Activated B cell treated with CpG ODN at 0.5 μM for 24 hours (primary cell): ENCODE measurements at regions not wholly inside any gene's neighbourhood (a gene's known extent, or its start where the extent isn't known, plus 50 kb on each side); places are given as distances from the start of the nearest gene placed in this dataset.

Experiments
- ATAC-seq: fragments of 200-7000 bp; cut with Tn5 transposase; one replicate; pipeline ENCODE4 v1.10.0; 2021; ENCODE audit warnings: low read depth, mild to moderate bottlenecking, moderate library complexity
- CTCF ChIA-PET: fragments of 350-600 bp; sonication (Branson Sonifier 250); formaldehyde crosslinking; loops from one replicate; lab custom pipeline; 2021; ENCODE audit warnings: antibody characterized with exemption; lab: Charles Lee
- POLR2A ChIA-PET: fragments of 350-600 bp; sonication (Branson Sonifier 250); formaldehyde crosslinking; loops from one replicate; lab custom pipeline; 2021; ENCODE audit warnings: antibody characterized with exemption; lab: Charles Lee
- DNase-seq: peaks from one replicate; pipeline ENCODE4 v3.0.0; 2022
- H3K27ac Mint-ChIP-seq: one replicate; pipeline ENCODE4 v1.8.0; 2020; ENCODE audit warnings: mixed read lengths
- H3K27me3 Mint-ChIP-seq: one replicate; pipeline ENCODE4 v1.8.0; 2021; ENCODE audit warnings: mixed read lengths
- H3K36me3 Mint-ChIP-seq: one replicate; pipeline ENCODE4 v1.8.0; 2021; ENCODE audit warnings: low read depth, mixed read lengths
- H3K4me1 Mint-ChIP-seq: one replicate; pipeline ENCODE4 v1.8.0; 2021; ENCODE audit warnings: mixed read lengths
- H3K4me3 Mint-ChIP-seq: one replicate; pipeline ENCODE4 v1.8.0; 2020; ENCODE audit warnings: mild to moderate bottlenecking, mixed read lengths
- H3K9me3 Mint-ChIP-seq: one replicate; pipeline ENCODE4 v1.8.0; 2020; ENCODE audit warnings: mixed read lengths
- CTCF ChIP-seq: fragments of 200-600 bp; IDR thresholded peaks from one replicate; pipeline ENCODE4 v1.8.0; 2022; ENCODE audit warnings: antibody characterized with exemption, mild to moderate bottlenecking
- intact Hi-C: fragments of 100-400 bp; cut with micrococcal nuclease; formaldehyde crosslinking; loops from one replicate; pipeline ENCODE4 v1.15.1; 2024

GRCh38 chr1:199064971-199065370, 426.1 kb downstream of the PTPRC start:
- POLR2A ChIA-PET: no interaction called here
- CTCF ChIA-PET: no interaction called here
- Mint-ChIP-seq H3K36me3 (no peaks in the 10 kb centered on the region), H3K27me3 (no peaks in the 10 kb centered on the region), H3K4me3 (no peak overlapping the region), H3K4me1 (peaks cover 4% of the 10 kb centered on the region), H3K9me3 (no peaks in the 10 kb centered on the region), H3K27ac (no peak overlapping the region)
- intact Hi-C loops: no loop called here
- ATAC-seq: no peak
- no peak for TF ChIP-seq CTCF
- DNase-seq: no peak

GRCh38 chr1:199067483-199067882, 428.6 kb downstream of the PTPRC start:
- intact Hi-C loops: no loop called here
- no peak overlapping the region for H3K27ac Mint-ChIP-seq
- no peak overlapping the region for H3K4me3 Mint-ChIP-seq
- H3K27me3 Mint-ChIP-seq: no peaks in the 10 kb centered on the region
- POLR2A ChIA-PET: no interaction called here
- ATAC-seq (no peak), DNase-seq (no peak)
- H3K36me3 Mint-ChIP-seq: no peaks in the 10 kb centered on the region
- no peak for TF ChIP-seq CTCF
- no peaks in the 10 kb centered on the region for H3K9me3 Mint-ChIP-seq
- H3K4me1 Mint-ChIP-seq: peaks cover 4% of the 10 kb centered on the region
- CTCF ChIA-PET: interaction anchor here (1.2 kb wide), 1 partner anchor 46 kb away, joined by 3 read pairs; no protein-coding TSS in a partner anchor

- DNase-seq (no peak), ATAC-seq (no peak)
- ChIA-PET POLR2A (no interaction called here), CTCF (no interaction called here)
- no peak for TF ChIP-seq CTCF
- no peak overlapping the region for H3K4me3 Mint-ChIP-seq
- no peaks in the 10 kb centered on the region for H3K27me3 Mint-ChIP-seq
- H3K36me3 Mint-ChIP-seq: no peaks in the 10 kb centered on the region
- H3K4me1 Mint-ChIP-seq: peaks cover 4% of the 10 kb centered on the region
- H3K27ac Mint-ChIP-seq: no peak overlapping the region
- H3K9me3 Mint-ChIP-seq: no peaks in the 10 kb centered on the region
- intact Hi-C loops: no loop called here
Measured at GRCh38 chr1:199071080-199071479, 432.2 kb downstream of the PTPRC start.

- no peak for TF ChIP-seq CTCF
- no peak overlapping the region for H3K27ac Mint-ChIP-seq
- DNase-seq: no peak
- no peak for ATAC-seq
- no peaks in the 10 kb centered on the region for H3K9me3 Mint-ChIP-seq
- H3K27me3 Mint-ChIP-seq: no peaks in the 10 kb centered on the region
- H3K36me3 Mint-ChIP-seq: no peaks in the 10 kb centered on the region
- H3K4me1 Mint-ChIP-seq: no peaks in the 10 kb centered on the region
- intact Hi-C loops: loop anchor here (2.0 kb wide), 1 partner anchor 16 kb away; no protein-coding TSS in a partner anchor
- no peak overlapping the region for H3K4me3 Mint-ChIP-seq
- CTCF ChIA-PET: no interaction called here
- POLR2A ChIA-PET: no interaction called here
Measured at GRCh38 chr1:199073166-199073565, 434.3 kb downstream of the PTPRC start.

GRCh38 chr1:199075792-199076191, 437.0 kb downstream of the PTPRC start:
- ChIA-PET POLR2A (no interaction called here), CTCF (no interaction called here)
- no peak overlapping the region for H3K27ac Mint-ChIP-seq
- intact Hi-C loops: no loop called here
- DNase-seq: no peak
- H3K4me1 Mint-ChIP-seq: no peaks in the 10 kb centered on the region
- H3K9me3 Mint-ChIP-seq: no peaks in the 10 kb centered on the region
- H3K4me3 Mint-ChIP-seq: no peak overlapping the region
- H3K27me3 Mint-ChIP-seq: no peaks in the 10 kb centered on the region
- no peaks in the 10 kb centered on the region for H3K36me3 Mint-ChIP-seq
- ATAC-seq: no peak
- no peak for TF ChIP-seq CTCF
